KMS-11 (cell line): ENCODE measurements at regions not wholly inside any gene's neighbourhood (a gene's known extent, or its start where the extent isn't known, plus 50 kb on each side); places are given as distances from the start of the nearest gene placed in this dataset.

Experiments
- H2AFZ ChIP-seq: fragments of 200-600 bp; sonication (generic); 2 replicates; pipeline ENCODE4 v1.6.1; 2016; ENCODE audit warnings: antibody characterized with exemption, mixed run types, low read depth
- H3K27ac ChIP-seq: fragments of 200-600 bp; sonication (generic); 2 replicates; pipeline ENCODE4 v1.6.1; 2016; ENCODE audit warnings: mild to moderate bottlenecking, mixed run types
- H3K27me3 ChIP-seq: fragments of 200-600 bp; sonication (generic); 2 replicates; pipeline ENCODE4 v1.6.1; 2017; ENCODE audit warnings: mild to moderate bottlenecking, low read depth, mixed run types, moderate library complexity; ENCODE audit not compliant: insufficient read depth
- H3K36me3 ChIP-seq: fragments of 200-600 bp; sonication (generic); 2 replicates; pipeline ENCODE4 v1.6.1; 2017; ENCODE audit warnings: mild to moderate bottlenecking, mixed run types; ENCODE audit not compliant: insufficient read depth
- H3K4me1 ChIP-seq: fragments of 200-600 bp; sonication (generic); 2 replicates; pipeline ENCODE4 v1.6.1; 2016; ENCODE audit warnings: mild to moderate bottlenecking, low read depth, mixed run types; ENCODE audit not compliant: poor library complexity, severe bottlenecking
- H3K4me2 ChIP-seq: fragments of 200-600 bp; sonication (generic); 2 replicates; pipeline ENCODE4 v1.7.0; 2016; ENCODE audit warnings: mild to moderate bottlenecking, mixed run types
- H3K4me3 ChIP-seq: fragments of 200-600 bp; sonication (generic); IDR thresholded peaks from 2 replicates; pipeline ENCODE4 v1.6.1; 2017; ENCODE audit warnings: low read depth, low read length, mixed read lengths; ENCODE audit not compliant: insufficient read depth
- H3K79me2 ChIP-seq: fragments of 200-600 bp; sonication (generic); 2 replicates; pipeline ENCODE4 v1.6.1; 2016; ENCODE audit warnings: low read depth, mixed run types; ENCODE audit not compliant: insufficient read depth
- H3K9ac ChIP-seq: fragments of 200-600 bp; sonication (generic); 2 replicates; pipeline ENCODE4 v1.6.1; 2016; ENCODE audit warnings: mild to moderate bottlenecking, mixed run types
- H4K20me1 ChIP-seq: fragments of 200-600 bp; sonication (generic); 2 replicates; pipeline ENCODE4 v1.6.1; 2016; ENCODE audit warnings: mild to moderate bottlenecking, mixed run types; ENCODE audit not compliant: insufficient read depth
- CTCF ChIP-seq: fragments of 200-600 bp; sonication (generic); conservative IDR thresholded peaks from 2 replicates; pipeline ENCODE4 v1.6.1; 2017; ENCODE audit warnings: low read depth, mild to moderate bottlenecking, antibody characterized with exemption, low read length, moderate library complexity, mixed read lengths

- H3K4me2 ChIP-seq = no peak overlapping the region
- H2AFZ ChIP-seq = no peak overlapping the region
- H3K27ac ChIP-seq = no peak overlapping the region
- no peaks in the 10 kb centered on the region for H4K20me1 ChIP-seq
- no peaks in the 10 kb centered on the region for H3K4me1 ChIP-seq
- TF ChIP-seq CTCF = no peak
- H3K9ac ChIP-seq = no peak overlapping the region
- no peaks in the 10 kb centered on the region for H3K79me2 ChIP-seq
- H3K27me3 ChIP-seq = no peaks in the 10 kb centered on the region; the same call in 1 of the 2 replicates
- no peak overlapping the region for H3K4me3 ChIP-seq
- no peaks in the 10 kb centered on the region for H3K36me3 ChIP-seq
Measured at GRCh38 chr4:90074322-90074886, 52.8 kb upstream of the CCSER1 start.
